ENCODE measurements at regions not wholly inside any gene's neighbourhood (a gene's known extent, or its start where the extent isn't known, plus 50 kb on each side); places are given as distances from the start of the nearest gene placed in this dataset.

DNA sequence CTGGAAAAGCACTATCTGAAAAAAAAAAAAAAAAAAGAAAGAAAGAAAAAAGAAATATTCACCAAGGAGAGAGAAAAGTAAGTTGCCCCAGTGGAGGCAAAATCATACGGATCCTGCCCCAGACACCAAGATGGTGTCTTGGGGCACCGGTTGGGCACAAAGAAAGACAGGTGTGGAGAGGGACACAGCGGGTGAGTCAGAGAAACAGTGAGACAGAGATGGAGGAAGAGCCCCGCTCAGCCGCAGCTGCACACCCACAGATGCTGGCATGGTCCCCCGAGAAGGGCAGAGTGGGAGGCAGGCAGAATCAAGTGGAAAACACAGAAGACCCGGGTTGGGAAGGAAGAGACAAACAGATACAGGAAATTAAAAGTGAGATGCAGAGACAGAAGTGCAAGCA is 129.7 kb upstream of the SMAD3 start:
- peaks cover 0 to 5% (median 0%) of the 10 kb centered on the region in 3 donors for H3K9me3 ChIP-seq
- no peak overlapping the region for H3K4me3 ChIP-seq
- intact Hi-C loops (cut with DNase I): no loop called here
- H3K27ac ChIP-seq: no peak overlapping the region
- no peaks in the 10 kb centered on the region for H3K36me3 ChIP-seq (replicated peaks in 1 of 2; ENCODE audit: insufficient read depth in 1 of 2, low read depth in 2 of 2)
- peaks cover 25% of the 10 kb centered on the region for H3K4me1 ChIP-seq
- H3K27me3 ChIP-seq: no peaks in the 10 kb centered on the region
- ATAC-seq (no peak), DNase-seq (no peak)
- TF ChIP-seq, protein P1, sequence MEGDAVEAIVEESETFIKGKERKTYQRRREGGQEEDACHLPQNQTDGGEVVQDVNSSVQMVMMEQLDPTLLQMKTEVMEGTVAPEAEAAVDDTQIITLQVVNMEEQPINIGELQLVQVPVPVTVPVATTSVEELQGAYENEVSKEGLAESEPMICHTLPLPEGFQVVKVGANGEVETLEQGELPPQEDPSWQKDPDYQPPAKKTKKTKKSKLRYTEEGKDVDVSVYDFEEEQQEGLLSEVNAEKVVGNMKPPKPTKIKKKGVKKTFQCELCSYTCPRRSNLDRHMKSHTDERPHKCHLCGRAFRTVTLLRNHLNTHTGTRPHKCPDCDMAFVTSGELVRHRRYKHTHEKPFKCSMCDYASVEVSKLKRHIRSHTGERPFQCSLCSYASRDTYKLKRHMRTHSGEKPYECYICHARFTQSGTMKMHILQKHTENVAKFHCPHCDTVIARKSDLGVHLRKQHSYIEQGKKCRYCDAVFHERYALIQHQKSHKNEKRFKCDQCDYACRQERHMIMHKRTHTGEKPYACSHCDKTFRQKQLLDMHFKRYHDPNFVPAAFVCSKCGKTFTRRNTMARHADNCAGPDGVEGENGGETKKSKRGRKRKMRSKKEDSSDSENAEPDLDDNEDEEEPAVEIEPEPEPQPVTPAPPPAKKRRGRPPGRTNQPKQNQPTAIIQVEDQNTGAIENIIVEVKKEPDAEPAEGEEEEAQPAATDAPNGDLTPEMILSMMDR (IDR thresholded peaks at IDR 0.05): no peak
- TF ChIP-seq POLR2A (IDR thresholded peaks at IDR 0.05): no peak
- WGBS, 2 donors: 84 to 91% methylated on average over 7 of the region's 7 CpGs

DNA sequence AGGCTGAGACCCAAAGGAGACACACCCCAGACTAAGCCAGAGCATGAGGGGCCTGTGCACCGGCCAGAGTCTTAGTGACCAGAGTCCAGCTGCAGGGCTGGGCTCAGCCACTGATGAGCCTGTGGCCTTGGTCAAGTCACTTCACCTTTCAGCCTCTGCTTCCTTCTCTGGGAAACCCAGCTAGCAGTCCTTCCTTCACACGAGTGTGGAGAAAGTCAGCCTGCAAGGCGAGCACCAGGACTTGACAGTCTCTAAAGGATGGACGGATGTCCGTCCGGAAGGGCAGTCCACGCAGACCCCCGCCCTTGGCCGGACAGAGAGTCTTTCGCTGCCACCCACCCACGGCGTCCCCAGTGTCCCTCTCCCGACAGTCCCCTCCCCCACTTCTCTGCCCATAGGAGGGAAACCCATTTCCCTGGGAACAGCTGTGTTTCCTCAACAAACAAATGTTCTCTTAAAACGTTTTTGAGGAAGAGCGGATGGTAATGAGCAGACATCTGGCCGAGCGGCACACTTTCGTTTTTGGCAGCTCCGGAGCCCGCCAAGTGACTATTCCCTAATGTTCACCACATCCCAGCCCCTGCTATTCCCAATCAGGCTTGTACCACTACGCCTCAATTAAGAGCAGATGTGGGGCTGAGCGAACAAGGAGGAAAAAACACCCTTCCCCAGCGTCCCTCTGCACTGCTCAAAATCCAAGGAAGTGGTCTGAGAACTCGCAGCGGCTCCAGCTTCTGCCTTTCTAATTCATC is 129.1 kb upstream of the SMAD3 start:
- Histone ChIP-seq H3K27me3 (no peaks in the 10 kb centered on the region), H3K4me1 (peaks cover 19% of the 10 kb centered on the region), H3K27ac (no peak overlapping the region), H3K36me3 (replicated peaks in 1 of 2; ENCODE audit: insufficient read depth in 1 of 2, low read depth in 2 of 2) (no peaks in the 10 kb centered on the region), H3K4me3 (no peak overlapping the region), H3K9me3 (peaks cover 0 to 5% (median 0%) of the 10 kb centered on the region in 3 donors)
- intact Hi-C loops (cut with DNase I): no loop called here
- no peak for TF ChIP-seq POLR2A (IDR thresholded peaks at IDR 0.05)
- TF ChIP-seq, protein P1 (IDR thresholded peaks at IDR 0.05): no peak
- WGBS, 2 donors: 72 to 73% methylated on average over 20 to 25 of the region's 25 CpGs
- ATAC-seq: no peak
- DNase-seq: peak in 2 of 4 donors; percentile 10 to 15

DNA sequence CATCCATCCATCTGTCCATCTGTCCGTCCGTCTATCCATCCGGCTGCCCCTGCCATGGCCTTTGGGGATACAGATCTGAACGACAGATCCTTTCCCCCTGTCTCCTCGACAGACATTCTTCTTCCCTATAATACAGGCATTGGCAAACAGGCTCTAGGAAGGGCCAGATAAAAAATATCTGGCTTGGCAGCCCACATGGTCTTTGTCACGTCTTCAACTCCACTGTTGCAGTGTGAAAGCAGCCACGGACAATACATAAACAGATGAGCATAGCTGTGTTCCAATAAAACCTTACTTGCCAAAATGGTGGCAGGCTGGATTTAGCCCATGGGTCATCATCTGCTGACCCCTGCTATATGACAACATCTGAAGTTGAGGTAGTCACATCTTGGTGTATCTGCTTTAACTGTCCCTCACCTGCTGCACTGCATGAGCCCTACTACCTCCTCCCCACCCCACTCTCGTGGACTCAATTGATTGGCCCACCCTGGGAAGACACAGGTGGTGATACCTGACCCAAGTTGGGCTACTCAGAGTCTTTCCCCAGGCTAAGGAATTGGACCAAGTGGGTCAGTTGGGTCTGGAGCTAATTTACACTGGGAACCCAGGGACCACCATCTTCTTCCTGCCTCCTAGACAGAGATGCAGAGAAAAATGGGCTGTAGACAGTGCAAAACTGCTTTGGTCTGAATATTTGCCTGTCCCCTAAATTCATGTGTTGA is 128.4 kb upstream of the SMAD3 start:
- Histone ChIP-seq H3K36me3 (replicated peaks in 1 of 2; ENCODE audit: insufficient read depth in 1 of 2, low read depth in 2 of 2) (no peaks in the 10 kb centered on the region), H3K27me3 (no peaks in the 10 kb centered on the region), H3K4me1 (peaks cover 12% of the 10 kb centered on the region), H3K9me3 (peaks cover 0 to 5% (median 0%) of the 10 kb centered on the region in 3 donors), H3K4me3 (no peak overlapping the region), H3K27ac (no peak overlapping the region)
- no peak for TF ChIP-seq POLR2A (IDR thresholded peaks at IDR 0.05)
- TF ChIP-seq, protein P1 (IDR thresholded peaks at IDR 0.05): no peak
- DNase-seq: no peak
- 64 to 67% methylated on average over 8 of the region's 8 CpGs for WGBS, 2 donors
- intact Hi-C loops (cut with DNase I): no loop called here
- no peak for ATAC-seq

- ATAC-seq: no peak
- DNase-seq: no peak
- TF ChIP-seq, protein P1 (IDR thresholded peaks at IDR 0.05): no peak
- no peaks in the 10 kb centered on the region for H3K27me3 ChIP-seq
- no peak overlapping the region for H3K27ac ChIP-seq
- intact Hi-C loops (cut with DNase I): no loop called here
- WGBS, 2 donors: 96 to 100% methylated on average over 3 of the region's 3 CpGs
- H3K36me3 ChIP-seq (replicated peaks in 1 of 2; ENCODE audit: insufficient read depth in 1 of 2, low read depth in 2 of 2): no peaks in the 10 kb centered on the region
- H3K9me3 ChIP-seq: peaks cover 0 to 5% (median 0%) of the 10 kb centered on the region in 3 donors
- H3K4me1 ChIP-seq: peaks cover 6% of the 10 kb centered on the region
- no peak overlapping the region for H3K4me3 ChIP-seq
Measured at GRCh38 chr15:66937588-66937987, 127.8 kb upstream of the SMAD3 start.

Measured in body of pancreas (tissue), 4 donors.